ENCODE measurements at regions not wholly inside any gene's neighbourhood (a gene's known extent, or its start where the extent isn't known, plus 50 kb on each side); places are given as distances from the start of the nearest gene placed in this dataset.

GRCh38 chr18:76136701-76137100 is 358.3 kb downstream of the ZNF516 start:
- H3K27ac ChIP-seq, result no peak overlapping the region
- intact Hi-C loops (cut with DNase I), result no loop called here
- H3K4me3 ChIP-seq, result no peak overlapping the region
- no peak for TF ChIP-seq POLR2A (IDR thresholded peaks at IDR 0.05)
- TF ChIP-seq, protein P1, sequence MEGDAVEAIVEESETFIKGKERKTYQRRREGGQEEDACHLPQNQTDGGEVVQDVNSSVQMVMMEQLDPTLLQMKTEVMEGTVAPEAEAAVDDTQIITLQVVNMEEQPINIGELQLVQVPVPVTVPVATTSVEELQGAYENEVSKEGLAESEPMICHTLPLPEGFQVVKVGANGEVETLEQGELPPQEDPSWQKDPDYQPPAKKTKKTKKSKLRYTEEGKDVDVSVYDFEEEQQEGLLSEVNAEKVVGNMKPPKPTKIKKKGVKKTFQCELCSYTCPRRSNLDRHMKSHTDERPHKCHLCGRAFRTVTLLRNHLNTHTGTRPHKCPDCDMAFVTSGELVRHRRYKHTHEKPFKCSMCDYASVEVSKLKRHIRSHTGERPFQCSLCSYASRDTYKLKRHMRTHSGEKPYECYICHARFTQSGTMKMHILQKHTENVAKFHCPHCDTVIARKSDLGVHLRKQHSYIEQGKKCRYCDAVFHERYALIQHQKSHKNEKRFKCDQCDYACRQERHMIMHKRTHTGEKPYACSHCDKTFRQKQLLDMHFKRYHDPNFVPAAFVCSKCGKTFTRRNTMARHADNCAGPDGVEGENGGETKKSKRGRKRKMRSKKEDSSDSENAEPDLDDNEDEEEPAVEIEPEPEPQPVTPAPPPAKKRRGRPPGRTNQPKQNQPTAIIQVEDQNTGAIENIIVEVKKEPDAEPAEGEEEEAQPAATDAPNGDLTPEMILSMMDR (IDR thresholded peaks at IDR 0.05), result no peak
- no peaks in the 10 kb centered on the region for H3K4me1 ChIP-seq (replicated peaks in 1 of 2)
- H3K9me3 ChIP-seq (replicated peaks in 1 of 3), result no peaks in the 10 kb centered on the region
- WGBS, 4 donors, result 75 to 84% (median 77%) methylated on average over 10 of the region's 10 CpGs
- H3K36me3 ChIP-seq (replicated peaks in 1 of 2), result no peaks in the 10 kb centered on the region
- H3K27me3 ChIP-seq, result no peaks in the 10 kb centered on the region
- DNase-seq, result no peak

DNA sequence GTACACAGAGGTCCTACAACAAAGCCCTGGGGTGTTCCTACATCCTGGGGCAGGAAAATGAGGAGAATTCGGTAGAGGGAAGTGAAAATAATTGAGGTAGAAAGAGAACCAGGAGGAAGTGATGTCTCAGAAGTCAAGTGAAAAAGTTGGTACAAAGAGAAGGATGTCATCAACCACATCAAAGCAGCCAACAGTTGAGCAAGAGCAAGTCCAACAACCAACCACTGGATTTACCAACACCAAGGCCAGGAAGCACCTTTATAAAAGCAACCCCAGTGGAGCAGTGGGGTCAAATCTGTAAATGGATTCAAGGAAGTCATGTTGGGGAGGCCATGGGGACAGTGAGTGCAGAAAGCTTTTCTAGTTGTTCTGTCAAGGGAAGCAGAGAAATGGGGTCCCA is 360.4 kb downstream of the ZNF516 start:
- WGBS, 4 donors, result 41 to 62% (median 51%) methylated on average over 1 of the region's 1 CpG
- Histone ChIP-seq H3K27me3 (no peaks in the 10 kb centered on the region), H3K9me3 (replicated peaks in 1 of 3) (no peaks in the 10 kb centered on the region), H3K36me3 (replicated peaks in 1 of 2) (no peaks in the 10 kb centered on the region), H3K4me1 (replicated peaks in 1 of 2) (no peaks in the 10 kb centered on the region), H3K4me3 (no peak overlapping the region), H3K27ac (no peak overlapping the region)
- intact Hi-C loops (cut with DNase I), result no loop called here
- no peak for TF ChIP-seq POLR2A (IDR thresholded peaks at IDR 0.05)
- TF ChIP-seq, protein P1 (IDR thresholded peaks at IDR 0.05), result no peak
- no peak for DNase-seq

GRCh38 chr18:76133873-76134272 is 361.2 kb downstream of the ZNF516 start:
- 58 to 75% (median 75%) methylated on average over 1 of the region's 1 CpG for WGBS, 4 donors
- Histone ChIP-seq H3K4me1 (replicated peaks in 1 of 2) (no peaks in the 10 kb centered on the region), H3K9me3 (replicated peaks in 1 of 3) (no peaks in the 10 kb centered on the region), H3K36me3 (replicated peaks in 1 of 2) (no peaks in the 10 kb centered on the region), H3K4me3 (no peak overlapping the region), H3K27ac (no peak overlapping the region), H3K27me3 (no peaks in the 10 kb centered on the region)
- intact Hi-C loops (cut with DNase I), result no loop called here
- TF ChIP-seq, protein P1 (IDR thresholded peaks at IDR 0.05), result no peak
- no peak for TF ChIP-seq POLR2A (IDR thresholded peaks at IDR 0.05)
- DNase-seq, result no peak

DNA sequence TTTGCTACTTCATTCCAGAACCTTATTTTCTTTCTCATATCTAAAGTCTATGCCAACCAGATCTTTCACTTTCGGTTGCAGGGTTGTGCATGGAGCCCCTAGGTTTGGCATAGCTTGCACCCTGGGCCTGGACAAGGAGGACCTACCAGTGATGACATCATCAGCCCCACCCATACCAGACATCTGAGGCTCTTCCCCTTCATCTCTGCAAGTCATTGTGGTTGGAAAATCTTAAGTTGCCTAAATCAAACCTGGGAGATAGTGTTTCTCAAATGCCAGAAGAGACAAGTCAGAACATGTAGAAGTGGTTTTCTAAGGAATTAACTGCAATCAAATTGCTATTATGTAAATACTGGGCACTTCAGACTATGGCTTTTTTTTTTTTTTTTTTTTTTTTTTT is 363.3 kb downstream of the ZNF516 start:
- TF ChIP-seq, protein P1 (IDR thresholded peaks at IDR 0.05), result no peak
- TF ChIP-seq POLR2A (IDR thresholded peaks at IDR 0.05), result no peak
- Histone ChIP-seq H3K4me1 (replicated peaks in 1 of 2) (no peaks in the 10 kb centered on the region), H3K27me3 (no peaks in the 10 kb centered on the region), H3K4me3 (no peak overlapping the region), H3K27ac (no peak overlapping the region), H3K36me3 (replicated peaks in 1 of 2) (no peaks in the 10 kb centered on the region), H3K9me3 (replicated peaks in 1 of 3) (no peaks in the 10 kb centered on the region)
- DNase-seq, result no peak
- 78 to 94% (median 89%) methylated on average over 1 of the region's 1 CpG for WGBS, 4 donors
- intact Hi-C loops (cut with DNase I), result no loop called here

Data from adrenal gland (tissue), 9 donors.